Neural progenitor cell (in vitro differentiated cells): ENCODE measurements at regions not wholly inside any gene's neighbourhood (a gene's known extent, or its start where the extent isn't known, plus 50 kb on each side); places are given as distances from the start of the nearest gene placed in this dataset.

Source experiments
- DNase-seq: peaks from one replicate; pipeline ENCODE4 v3.0.0-alpha.2; 2016; ENCODE audit warnings: low spot score
- H2AFZ ChIP-seq: fragments of 200-600 bp; sonication (generic); replicated peaks from 2 replicates; pipeline ENCODE4 v1.6.1; 2016; ENCODE audit warnings: antibody characterized with exemption
- H3F3A ChIP-seq: fragments of 200-600 bp; sonication (generic); 2 replicates; pipeline ENCODE4 v1.6.1; 2016; ENCODE audit warnings: antibody characterized with exemption, low read depth
- H3K27ac ChIP-seq: fragments of 200-600 bp; sonication (generic); 2 replicates; pipeline ENCODE4 v1.5.1; 2016; ENCODE audit warnings: mild to moderate bottlenecking
- H3K27me3 ChIP-seq: fragments of 200-600 bp; sonication (generic); 2 replicates; pipeline ENCODE4 v1.6.1; 2016; ENCODE audit warnings: mild to moderate bottlenecking, moderate library complexity
- H3K36me3 ChIP-seq: fragments of 200-600 bp; sonication (generic); 2 replicates; pipeline ENCODE4 v1.5.1; 2016
- H3K4me1 ChIP-seq: fragments of 200-600 bp; sonication (generic); 2 replicates; pipeline ENCODE4 v1.6.1; 2016; ENCODE audit warnings: mixed run types
- H3K4me2 ChIP-seq: fragments of 200-600 bp; sonication (generic); 2 replicates; pipeline ENCODE4 v1.6.1; 2016
- H3K4me3 ChIP-seq: fragments of 200-600 bp; sonication (generic); 2 replicates; pipeline ENCODE4 v1.5.1; 2016
- H3K79me2 ChIP-seq: fragments of 200-600 bp; sonication (generic); 2 replicates; pipeline ENCODE4 v1.6.1; 2016; ENCODE audit warnings: low read depth
- H3K9ac ChIP-seq: fragments of 200-600 bp; sonication (generic); 2 replicates; pipeline ENCODE4 v1.6.1; 2016
- H3K9me3 ChIP-seq: fragments of 200-600 bp; sonication (generic); 2 replicates; pipeline ENCODE4 v1.5.1; 2016; ENCODE audit warnings: low read depth
- H4K20me1 ChIP-seq: fragments of 200-600 bp; sonication (generic); 2 replicates; pipeline ENCODE4 v1.6.1; 2016; ENCODE audit warnings: low read depth
- H3K27ac Mint-ChIP-seq: 3 replicates; pipeline ENCODE4 v1.8.0; 2021; ENCODE audit warnings: mixed read lengths
- H3K27me3 Mint-ChIP-seq: 2 replicates; pipeline ENCODE4 v1.8.0; 2022; ENCODE audit warnings: low read depth, mild to moderate bottlenecking, inconsistent platforms, moderate library complexity, mixed read lengths; ENCODE audit not compliant: insufficient read depth
- H3K36me3 Mint-ChIP-seq: 3 replicates; pipeline ENCODE4 v1.8.0; 2021; ENCODE audit warnings: mixed read lengths
- H3K4me1 Mint-ChIP-seq: 3 replicates; pipeline ENCODE4 v1.8.0; 2021; ENCODE audit warnings: mixed read lengths
- H3K4me3 Mint-ChIP-seq: 3 replicates; pipeline ENCODE4 v1.8.0; 2021; ENCODE audit warnings: mild to moderate bottlenecking, moderate library complexity, mixed read lengths
- H3K9me3 Mint-ChIP-seq: 3 replicates; pipeline ENCODE4 v1.8.0; 2020; ENCODE audit warnings: mixed read lengths
- EZH2 ChIP-seq: fragments of 200-600 bp; sonication (generic); IDR thresholded peaks from 2 replicates; pipeline ENCODE4 v1.6.1; 2017; ENCODE audit warnings: antibody characterized with exemption, mild to moderate bottlenecking, moderate library complexity
- EZH2phosphoT487 ChIP-seq: fragments of 200-600 bp; sonication (generic); IDR thresholded peaks from 2 replicates; pipeline ENCODE4 v1.6.1; 2017; ENCODE audit warnings: antibody characterized with exemption
- TF ChIP-seq, protein P1 (sequence below): fragments of 200-600 bp; sonication (generic); IDR thresholded peaks from 2 replicates; pipeline ENCODE4 v1.5.1; 2017; ENCODE audit warnings: antibody characterized with exemption, mild to moderate bottlenecking

DNA sequence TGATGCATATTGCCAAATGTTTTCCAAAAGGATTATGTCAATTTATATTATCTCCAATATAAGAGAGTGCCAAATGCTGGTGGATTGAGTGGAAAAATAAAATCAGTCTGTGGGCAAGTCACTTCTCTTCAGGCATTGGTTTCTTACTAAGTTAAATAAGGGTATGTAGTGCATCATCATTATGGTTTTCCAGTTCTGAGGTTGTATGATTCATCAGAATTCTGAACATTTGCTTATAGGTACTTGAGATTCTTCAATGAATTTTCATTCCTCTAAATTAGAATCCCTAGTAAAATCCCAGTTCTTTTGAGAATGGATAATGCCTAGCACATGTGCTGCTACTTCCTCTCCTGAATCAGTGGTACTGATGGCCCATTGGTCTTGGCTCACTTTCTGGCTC lies 188.9 kb upstream of the OSR1 start:
- no peak overlapping the region for H3K27ac Mint-ChIP-seq
- Histone ChIP-seq H3F3A (no peaks in the 10 kb centered on the region), H3K9me3 (no peaks in the 10 kb centered on the region), H3K79me2 (no peaks in the 10 kb centered on the region), H3K36me3 (no peaks in the 10 kb centered on the region), H4K20me1 (no peaks in the 10 kb centered on the region), H3K4me3 (no peak overlapping the region), H3K9ac (no peak overlapping the region), H3K4me2 (no peak overlapping the region), H3K27ac (no peak overlapping the region), H3K27me3 (no peaks in the 10 kb centered on the region), H2AFZ (no peak overlapping the region), H3K4me1 (no peaks in the 10 kb centered on the region)
- H3K27me3 Mint-ChIP-seq = peaks cover 3% of the 10 kb centered on the region
- no peak overlapping the region for H3K4me3 Mint-ChIP-seq
- no peak for TF ChIP-seq EZH2phosphoT487
- TF ChIP-seq, protein P1, sequence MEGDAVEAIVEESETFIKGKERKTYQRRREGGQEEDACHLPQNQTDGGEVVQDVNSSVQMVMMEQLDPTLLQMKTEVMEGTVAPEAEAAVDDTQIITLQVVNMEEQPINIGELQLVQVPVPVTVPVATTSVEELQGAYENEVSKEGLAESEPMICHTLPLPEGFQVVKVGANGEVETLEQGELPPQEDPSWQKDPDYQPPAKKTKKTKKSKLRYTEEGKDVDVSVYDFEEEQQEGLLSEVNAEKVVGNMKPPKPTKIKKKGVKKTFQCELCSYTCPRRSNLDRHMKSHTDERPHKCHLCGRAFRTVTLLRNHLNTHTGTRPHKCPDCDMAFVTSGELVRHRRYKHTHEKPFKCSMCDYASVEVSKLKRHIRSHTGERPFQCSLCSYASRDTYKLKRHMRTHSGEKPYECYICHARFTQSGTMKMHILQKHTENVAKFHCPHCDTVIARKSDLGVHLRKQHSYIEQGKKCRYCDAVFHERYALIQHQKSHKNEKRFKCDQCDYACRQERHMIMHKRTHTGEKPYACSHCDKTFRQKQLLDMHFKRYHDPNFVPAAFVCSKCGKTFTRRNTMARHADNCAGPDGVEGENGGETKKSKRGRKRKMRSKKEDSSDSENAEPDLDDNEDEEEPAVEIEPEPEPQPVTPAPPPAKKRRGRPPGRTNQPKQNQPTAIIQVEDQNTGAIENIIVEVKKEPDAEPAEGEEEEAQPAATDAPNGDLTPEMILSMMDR = no peak
- TF ChIP-seq EZH2 = no peak
- DNase-seq = no peak
- no peaks in the 10 kb centered on the region for H3K36me3 Mint-ChIP-seq
- H3K4me1 Mint-ChIP-seq = no peaks in the 10 kb centered on the region
- H3K9me3 Mint-ChIP-seq = no peaks in the 10 kb centered on the region

DNA sequence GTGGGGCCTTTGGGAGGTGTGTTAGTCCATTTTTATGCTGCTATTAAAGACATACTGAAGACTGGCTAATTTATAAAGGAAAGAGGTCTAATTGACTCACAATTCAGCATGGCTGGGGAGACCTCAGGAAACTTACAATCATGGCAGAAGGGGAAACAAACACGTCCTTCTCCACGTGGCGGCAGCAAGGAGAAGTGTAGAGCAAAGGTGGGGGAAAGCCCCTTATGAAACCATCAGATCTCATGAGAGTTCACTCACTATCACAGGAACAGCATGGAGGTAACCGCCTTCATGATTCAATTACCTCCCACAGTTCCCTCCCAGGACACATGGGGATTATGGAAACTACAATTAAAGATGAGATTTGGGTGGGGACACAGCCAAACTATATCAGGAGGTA lies 187.1 kb upstream of the OSR1 start:
- Mint-ChIP-seq H3K27me3 (peaks cover 5% of the 10 kb centered on the region), H3K9me3 (no peaks in the 10 kb centered on the region), H3K4me3 (no peak overlapping the region), H3K4me1 (no peaks in the 10 kb centered on the region), H3K27ac (no peak overlapping the region), H3K36me3 (no peaks in the 10 kb centered on the region)
- no peaks in the 10 kb centered on the region for H3K4me1 ChIP-seq
- H3K79me2 ChIP-seq = no peaks in the 10 kb centered on the region
- H3K9me3 ChIP-seq = no peaks in the 10 kb centered on the region
- TF ChIP-seq, protein P1 = peak; percentile 13
- no peak for TF ChIP-seq EZH2
- H2AFZ ChIP-seq = no peak overlapping the region
- no peaks in the 10 kb centered on the region for H4K20me1 ChIP-seq
- H3K4me3 ChIP-seq = no peak overlapping the region
- no peaks in the 10 kb centered on the region for H3F3A ChIP-seq
- no peaks in the 10 kb centered on the region for H3K36me3 ChIP-seq
- no peak for DNase-seq
- no peak overlapping the region for H3K4me2 ChIP-seq
- no peak overlapping the region for H3K27ac ChIP-seq
- no peak overlapping the region for H3K9ac ChIP-seq
- no peaks in the 10 kb centered on the region for H3K27me3 ChIP-seq

DNA sequence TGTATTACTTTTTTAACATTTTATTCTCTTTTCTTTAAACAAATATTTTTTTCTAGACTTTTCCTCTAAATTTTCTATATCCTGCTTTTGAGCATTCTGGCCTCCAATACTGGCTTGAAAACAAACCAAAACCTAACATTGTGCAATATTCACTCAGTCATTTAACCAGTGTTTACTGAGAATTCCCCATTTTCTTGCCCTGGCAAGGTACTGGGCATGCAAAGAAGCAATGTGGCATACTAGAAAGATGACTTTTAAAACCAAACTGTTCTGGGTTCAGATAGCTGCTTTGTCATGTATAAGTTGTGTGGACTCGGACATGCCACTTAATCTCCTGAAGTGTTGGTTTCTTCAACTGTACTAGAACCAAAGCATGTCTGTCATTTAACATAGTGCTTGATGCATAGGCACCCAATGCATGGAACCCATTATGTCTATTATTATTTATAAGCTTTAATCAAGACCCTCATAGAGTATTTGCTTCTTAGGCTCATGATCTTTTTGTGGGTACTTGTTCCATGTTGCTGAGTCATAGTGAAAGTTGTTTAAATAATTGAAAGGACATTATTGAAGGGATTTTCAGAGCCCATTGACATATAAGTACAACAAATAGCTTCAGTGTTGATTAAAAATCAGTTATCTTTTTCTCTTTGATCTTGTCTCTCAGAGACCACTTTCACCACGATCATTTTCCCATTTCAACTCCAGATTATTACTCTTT lies 185.4 kb upstream of the OSR1 start:
- no peaks in the 10 kb centered on the region for H3K4me1 ChIP-seq
- no peaks in the 10 kb centered on the region for H3F3A ChIP-seq
- H3K9ac ChIP-seq = no peak overlapping the region
- no peak overlapping the region for H3K27ac Mint-ChIP-seq
- TF ChIP-seq, protein P1 = no peak
- TF ChIP-seq EZH2 (no peak), EZH2phosphoT487 (no peak)
- no peaks in the 10 kb centered on the region for H3K4me1 Mint-ChIP-seq
- no peak overlapping the region for H3K4me3 Mint-ChIP-seq
- H3K27me3 ChIP-seq = no peaks in the 10 kb centered on the region
- H3K4me3 ChIP-seq = no peak overlapping the region
- no peaks in the 10 kb centered on the region for H4K20me1 ChIP-seq
- no peaks in the 10 kb centered on the region for H3K9me3 Mint-ChIP-seq
- DNase-seq = no peak
- no peaks in the 10 kb centered on the region for H3K36me3 Mint-ChIP-seq
- no peaks in the 10 kb centered on the region for H3K36me3 ChIP-seq
- H3K9me3 ChIP-seq = no peaks in the 10 kb centered on the region
- no peak overlapping the region for H3K27ac ChIP-seq
- peaks cover 3% of the 10 kb centered on the region for H3K27me3 Mint-ChIP-seq
- H3K79me2 ChIP-seq = no peaks in the 10 kb centered on the region
- H2AFZ ChIP-seq = no peak overlapping the region
- no peak overlapping the region for H3K4me2 ChIP-seq
